ENCODE measurements at regions not wholly inside any gene's neighbourhood (a gene's known extent, or its start where the extent isn't known, plus 50 kb on each side); places are given as distances from the start of the nearest gene placed in this dataset.

DNA sequence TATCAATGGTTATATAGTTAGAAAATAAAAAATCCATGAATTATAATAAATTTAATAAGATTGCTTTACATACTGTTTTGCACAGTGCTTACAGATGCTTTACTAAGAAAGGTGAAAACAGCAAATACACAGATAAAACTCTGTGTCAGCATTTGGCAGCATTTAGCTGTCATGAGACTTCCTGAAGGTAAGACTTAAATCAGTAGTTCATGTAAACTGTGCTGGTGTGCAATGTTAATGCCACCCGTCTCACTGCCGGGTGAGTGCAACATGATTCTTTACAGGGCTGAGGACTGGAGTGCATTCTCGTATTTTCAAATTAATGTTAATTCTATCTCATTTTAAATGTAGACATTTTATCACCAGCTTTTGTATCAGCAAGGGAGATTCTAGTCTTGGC, 326.2 kb upstream of the POT1 start:
- no peak for TF ChIP-seq YY1 (IDR thresholded peaks at IDR 0.05; ENCODE audit: low read depth)
- TF ChIP-seq USF1 (IDR thresholded peaks at IDR 0.05), result no peak
- no peak for TF ChIP-seq NFIC (IDR thresholded peaks at IDR 0.05)
- TF ChIP-seq REST (IDR thresholded peaks at IDR 0.05; ENCODE audit: low read depth), result no peak
- TF ChIP-seq MAX (IDR thresholded peaks at IDR 0.05), result no peak
- no peak for TF ChIP-seq EP300 (IDR thresholded peaks at IDR 0.05; ENCODE audit: borderline replicate concordance)
- no peak for TF ChIP-seq TCF12 (IDR thresholded peaks at IDR 0.05; ENCODE audit: low read depth)
- no peak for TF ChIP-seq ZBTB7A (IDR thresholded peaks at IDR 0.05; ENCODE audit: low read depth)
- TF ChIP-seq TAF1 (IDR thresholded peaks at IDR 0.05; ENCODE audit: low read depth), result no peak
- no peak for TF ChIP-seq FOXM1 (IDR thresholded peaks at IDR 0.05; ENCODE audit: borderline replicate concordance, low read depth)
- TF ChIP-seq EGR1 (IDR thresholded peaks at IDR 0.05), result no peak
- no peak for TF ChIP-seq CREB1 (IDR thresholded peaks at IDR 0.05; ENCODE audit: low read depth)
- TF ChIP-seq RAD21 (IDR thresholded peaks at IDR 0.05; ENCODE audit: low read depth), result no peak

DNA sequence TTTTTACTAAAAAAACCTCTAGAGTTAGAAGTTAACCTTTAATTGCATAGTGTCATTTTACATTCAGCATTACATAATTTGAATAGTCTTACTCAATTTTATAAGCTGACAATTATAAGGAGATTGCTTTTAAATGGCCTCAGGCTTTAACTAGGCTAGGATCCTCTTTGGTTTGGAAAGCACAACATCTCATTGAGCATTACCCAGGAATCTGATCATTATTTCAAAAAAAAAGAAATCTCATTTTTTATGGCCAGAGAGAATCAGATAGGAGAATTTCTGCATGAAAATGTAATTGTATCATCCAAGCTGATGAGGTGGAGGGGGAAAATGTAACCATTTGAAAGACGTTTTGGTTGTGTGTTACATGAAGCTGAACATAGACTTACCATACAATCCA, 324.9 kb upstream of the POT1 start:
- TF ChIP-seq MAX (IDR thresholded peaks at IDR 0.05) (no peak), TCF12 (IDR thresholded peaks at IDR 0.05; ENCODE audit: low read depth) (no peak), EP300 (IDR thresholded peaks at IDR 0.05; ENCODE audit: borderline replicate concordance) (no peak), CEBPB (IDR thresholded peaks at IDR 0.05) (no peak), YY1 (IDR thresholded peaks at IDR 0.05; ENCODE audit: low read depth) (no peak), TEAD4 (IDR thresholded peaks at IDR 0.05) (no peak), FOXM1 (IDR thresholded peaks at IDR 0.05; ENCODE audit: borderline replicate concordance, low read depth) (no peak), USF1 (IDR thresholded peaks at IDR 0.05) (no peak), RAD21 (IDR thresholded peaks at IDR 0.05; ENCODE audit: low read depth) (no peak), REST (IDR thresholded peaks at IDR 0.05; ENCODE audit: low read depth) (no peak), CREB1 (IDR thresholded peaks at IDR 0.05; ENCODE audit: low read depth) (no peak), TAF1 (IDR thresholded peaks at IDR 0.05; ENCODE audit: low read depth) (no peak), ZBTB7A (IDR thresholded peaks at IDR 0.05; ENCODE audit: low read depth) (no peak), EGR1 (IDR thresholded peaks at IDR 0.05) (no peak), NFIC (IDR thresholded peaks at IDR 0.05) (no peak)

DNA sequence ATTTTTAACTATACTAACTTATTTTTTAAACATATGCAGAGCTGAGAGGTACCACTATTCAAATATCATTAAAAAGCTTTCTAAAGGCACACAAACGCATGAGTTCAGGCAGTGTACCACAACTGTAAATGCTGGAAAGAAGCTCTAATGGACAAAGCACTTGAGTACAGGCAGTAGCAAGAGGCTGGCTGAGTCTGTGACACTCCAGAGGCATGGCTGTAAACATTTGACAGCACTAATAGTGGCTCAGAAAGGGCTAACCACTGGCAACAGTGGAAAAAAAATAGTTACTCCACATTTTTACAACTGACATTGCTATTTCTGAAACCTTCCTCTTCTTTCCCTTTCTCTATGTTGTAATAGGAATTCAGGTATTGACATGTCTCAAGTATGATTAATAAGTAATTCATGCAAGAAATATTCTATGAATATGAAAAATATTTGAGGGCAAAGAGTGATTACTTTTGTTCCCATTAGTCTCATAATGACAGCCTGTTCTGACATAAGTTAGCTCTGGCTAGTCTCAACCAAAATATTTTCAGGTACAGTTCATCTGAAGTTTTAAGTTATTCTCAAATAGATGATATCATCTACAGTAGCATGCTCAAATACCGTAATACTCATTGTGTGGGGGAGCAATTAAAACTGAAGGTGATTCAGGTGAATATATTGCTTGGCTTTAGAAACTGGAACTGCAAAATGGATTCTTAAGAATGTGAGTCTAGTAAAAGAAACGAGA, 324.0 kb upstream of the POT1 start:
- no peak for TF ChIP-seq CEBPB (IDR thresholded peaks at IDR 0.05)
- TF ChIP-seq RAD21 (IDR thresholded peaks at IDR 0.05; ENCODE audit: low read depth), result no peak
- TF ChIP-seq ZBTB7A (IDR thresholded peaks at IDR 0.05; ENCODE audit: low read depth), result no peak
- TF ChIP-seq TAF1 (IDR thresholded peaks at IDR 0.05; ENCODE audit: low read depth), result no peak
- TF ChIP-seq EGR1 (IDR thresholded peaks at IDR 0.05), result no peak
- TF ChIP-seq FOXM1 (IDR thresholded peaks at IDR 0.05; ENCODE audit: borderline replicate concordance, low read depth), result no peak
- TF ChIP-seq USF1 (IDR thresholded peaks at IDR 0.05), result no peak
- TF ChIP-seq TCF12 (IDR thresholded peaks at IDR 0.05; ENCODE audit: low read depth), result no peak
- TF ChIP-seq REST (IDR thresholded peaks at IDR 0.05; ENCODE audit: low read depth), result no peak
- TF ChIP-seq EP300 (IDR thresholded peaks at IDR 0.05; ENCODE audit: borderline replicate concordance), result no peak; the same call in 1 of the 2 replicates
- no peak for TF ChIP-seq CREB1 (IDR thresholded peaks at IDR 0.05; ENCODE audit: low read depth)
- TF ChIP-seq NFIC (IDR thresholded peaks at IDR 0.05), result no peak

Measured in Ishikawa (cell line).